Ascending aorta (tissue), 2 donors: ENCODE measurements at regions not wholly inside any gene's neighbourhood (a gene's known extent, or its start where the extent isn't known, plus 50 kb on each side); places are given as distances from the start of the nearest gene placed in this dataset.

Source experiments
- DNase-seq, 2 donors: peaks; one replicate each; pipeline ENCODE4 v3.0.0-alpha.2; 2019; ENCODE audit warnings: low spot score in 2 of 2
- H3K27ac ChIP-seq, 2 donors: fragments of 200-600 bp; sonication (generic); one replicate each; pipeline ENCODE4 v1.5.1; 2016 to 2017; ENCODE audit warnings: mild to moderate bottlenecking in 1 of 2
- H3K27me3 ChIP-seq: fragments of 200-600 bp; sonication (generic); one replicate; pipeline ENCODE4 v1.5.1; 2017
- H3K36me3 ChIP-seq, 2 donors: fragments of 200-600 bp; sonication (generic); one replicate each; pipeline ENCODE4 v1.5.1; 2016
- H3K4me1 ChIP-seq, 2 donors: fragments of 200-600 bp; sonication (generic); one replicate each; pipeline ENCODE4 v1.5.1; 2016 to 2017; ENCODE audit warnings: mild to moderate bottlenecking in 1 of 2
- H3K4me3 ChIP-seq, 2 donors: fragments of 200-600 bp; sonication (generic); one replicate each; pipeline ENCODE4 v1.5.1; 2016 to 2017; ENCODE audit warnings: mild to moderate bottlenecking in 1 of 2
- H3K9me3 ChIP-seq, 2 donors: fragments of 200-600 bp; sonication (generic); one replicate each; pipeline ENCODE4 v1.5.1; 2016
- intact Hi-C: fragments of 100-400 bp; cut with DNase I; formaldehyde crosslinking; loops from one replicate; pipeline ENCODE4 v1.15.1; 2023
- TF ChIP-seq, protein P1 (sequence below), 3 experiments: fragments of 200-600 bp in 2 of 3; fragments of 450-650 bp in 1 of 3; sonication (generic) in 2 of 3; IDR thresholded peaks; one replicate each; pipeline ENCODE4 v1.5.1; 2016 to 2019; ENCODE audit warnings: antibody characterized with exemption in 3 of 3, mild to moderate bottlenecking in 1 of 3, moderate library complexity in 1 of 3

GRCh38 chr6:103011605-103012004 lies 1618.1 kb downstream of the GRIK2 start:
- Histone ChIP-seq H3K4me1 (no peaks in the 10 kb centered on the region), H3K27me3 (no peaks in the 10 kb centered on the region), H3K9me3 (no peaks in the 10 kb centered on the region), H3K27ac (no peak overlapping the region), H3K4me3 (no peak overlapping the region), H3K36me3 (no peaks in the 10 kb centered on the region)
- no peak for DNase-seq
- TF ChIP-seq, protein P1, sequence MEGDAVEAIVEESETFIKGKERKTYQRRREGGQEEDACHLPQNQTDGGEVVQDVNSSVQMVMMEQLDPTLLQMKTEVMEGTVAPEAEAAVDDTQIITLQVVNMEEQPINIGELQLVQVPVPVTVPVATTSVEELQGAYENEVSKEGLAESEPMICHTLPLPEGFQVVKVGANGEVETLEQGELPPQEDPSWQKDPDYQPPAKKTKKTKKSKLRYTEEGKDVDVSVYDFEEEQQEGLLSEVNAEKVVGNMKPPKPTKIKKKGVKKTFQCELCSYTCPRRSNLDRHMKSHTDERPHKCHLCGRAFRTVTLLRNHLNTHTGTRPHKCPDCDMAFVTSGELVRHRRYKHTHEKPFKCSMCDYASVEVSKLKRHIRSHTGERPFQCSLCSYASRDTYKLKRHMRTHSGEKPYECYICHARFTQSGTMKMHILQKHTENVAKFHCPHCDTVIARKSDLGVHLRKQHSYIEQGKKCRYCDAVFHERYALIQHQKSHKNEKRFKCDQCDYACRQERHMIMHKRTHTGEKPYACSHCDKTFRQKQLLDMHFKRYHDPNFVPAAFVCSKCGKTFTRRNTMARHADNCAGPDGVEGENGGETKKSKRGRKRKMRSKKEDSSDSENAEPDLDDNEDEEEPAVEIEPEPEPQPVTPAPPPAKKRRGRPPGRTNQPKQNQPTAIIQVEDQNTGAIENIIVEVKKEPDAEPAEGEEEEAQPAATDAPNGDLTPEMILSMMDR (IDR thresholded peaks at IDR 0.05), result no peak
- intact Hi-C loops, result no loop called here

GRCh38 chr6:103002282-103002681 lies 1608.8 kb downstream of the GRIK2 start:
- TF ChIP-seq, protein P1 (IDR thresholded peaks at IDR 0.05), result no peak
- no peaks in the 10 kb centered on the region for H3K36me3 ChIP-seq
- no peak overlapping the region for H3K4me3 ChIP-seq
- H3K27me3 ChIP-seq, result no peaks in the 10 kb centered on the region
- H3K4me1 ChIP-seq, result no peaks in the 10 kb centered on the region
- H3K27ac ChIP-seq, result no peak overlapping the region
- no peaks in the 10 kb centered on the region for H3K9me3 ChIP-seq
- DNase-seq, result no peak
- intact Hi-C loops, result no loop called here

DNA sequence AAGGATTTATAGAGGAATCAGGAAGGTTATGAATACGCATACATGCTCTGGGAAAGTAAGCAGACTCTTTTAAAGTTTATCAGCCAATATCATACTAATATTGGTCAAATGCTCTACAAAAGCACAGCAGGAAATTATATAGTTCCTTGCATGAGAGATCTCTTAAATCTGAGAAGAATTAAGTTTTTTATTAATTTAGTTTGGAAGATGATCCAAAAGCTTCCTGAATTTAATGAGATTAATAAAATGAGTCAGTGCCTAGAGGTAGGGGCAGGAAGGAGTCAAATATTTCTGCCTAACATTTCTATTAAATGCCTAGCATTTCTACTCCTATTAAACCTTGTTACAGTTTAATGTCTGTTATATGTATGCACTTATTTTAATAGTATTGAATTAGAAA lies 1608.2 kb downstream of the GRIK2 start:
- DNase-seq, result no peak
- intact Hi-C loops, result no loop called here
- Histone ChIP-seq H3K4me3 (no peak overlapping the region), H3K36me3 (no peaks in the 10 kb centered on the region), H3K27me3 (no peaks in the 10 kb centered on the region), H3K4me1 (no peaks in the 10 kb centered on the region), H3K9me3 (no peaks in the 10 kb centered on the region), H3K27ac (no peak overlapping the region)
- TF ChIP-seq, protein P1 (IDR thresholded peaks at IDR 0.05), result no peak

DNA sequence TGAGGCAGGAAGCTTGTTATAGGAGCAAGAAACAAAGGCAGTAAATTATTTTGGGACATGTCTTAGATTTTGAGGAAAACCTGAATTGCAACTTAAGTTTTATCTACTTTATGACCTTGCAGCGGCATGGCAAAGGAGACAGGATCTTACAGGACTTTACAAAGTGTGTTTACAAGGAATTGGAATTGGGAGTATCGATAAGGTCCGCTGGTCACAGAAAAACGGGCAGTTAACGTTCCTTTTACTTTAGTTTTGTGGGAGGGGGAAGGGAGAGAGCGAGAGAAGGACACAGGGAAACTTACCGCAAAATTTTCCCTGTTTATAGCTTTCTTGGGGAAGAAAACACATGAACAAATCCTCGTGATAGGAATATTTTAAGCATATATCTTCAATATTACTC lies 1607.2 kb downstream of the GRIK2 start:
- intact Hi-C loops, result no loop called here
- Histone ChIP-seq H3K27me3 (no peaks in the 10 kb centered on the region), H3K36me3 (no peaks in the 10 kb centered on the region), H3K27ac (no peak overlapping the region), H3K4me3 (no peak overlapping the region), H3K4me1 (no peaks in the 10 kb centered on the region), H3K9me3 (no peaks in the 10 kb centered on the region)
- TF ChIP-seq, protein P1 (IDR thresholded peaks at IDR 0.05), result no peak
- DNase-seq, result no peak

DNA sequence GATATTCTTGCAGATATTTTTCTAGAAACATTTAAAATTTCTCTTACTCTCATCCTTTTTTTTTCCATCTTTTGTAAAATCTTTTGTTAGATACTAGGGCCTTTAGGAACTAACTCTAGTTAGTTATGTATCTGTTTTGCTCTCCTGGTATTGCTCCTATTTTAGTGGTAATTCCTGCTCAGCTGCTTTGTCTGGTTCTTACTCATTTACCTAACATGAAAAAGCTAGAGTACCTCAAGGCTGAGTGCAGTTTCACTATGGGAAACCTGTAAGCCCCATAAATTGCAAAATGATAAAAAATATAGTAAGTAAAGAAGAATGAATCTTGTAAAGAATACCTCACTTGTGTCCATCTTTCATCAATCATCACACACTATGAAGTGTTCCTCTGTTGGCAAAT lies 1602.0 kb downstream of the GRIK2 start:
- TF ChIP-seq, protein P1 (IDR thresholded peaks at IDR 0.05), result no peak
- intact Hi-C loops, result no loop called here

DNA sequence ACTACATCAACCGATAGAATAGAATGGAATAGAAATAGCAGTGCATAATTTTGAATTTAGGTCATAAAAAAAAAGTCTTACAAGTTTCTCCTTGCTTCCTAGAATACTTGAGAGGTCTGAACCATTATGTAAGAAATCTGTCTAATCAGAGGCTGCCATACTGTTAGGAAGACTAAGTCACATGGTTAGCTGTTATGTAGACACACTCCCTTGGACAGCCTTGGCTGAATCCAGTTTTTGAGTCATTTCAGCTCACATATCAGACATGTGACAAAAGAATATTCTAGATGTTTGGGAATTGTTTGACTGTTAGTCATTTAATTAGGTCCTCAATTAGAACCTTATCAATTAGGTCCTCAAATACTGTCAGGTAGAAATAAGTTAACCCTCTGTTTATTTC lies 1601.4 kb downstream of the GRIK2 start:
- H3K27me3 ChIP-seq, result no peaks in the 10 kb centered on the region
- H3K36me3 ChIP-seq, result no peaks in the 10 kb centered on the region
- no peak for DNase-seq
- intact Hi-C loops, result no loop called here
- H3K9me3 ChIP-seq, result no peaks in the 10 kb centered on the region
- no peak overlapping the region for H3K4me3 ChIP-seq
- H3K4me1 ChIP-seq, result no peaks in the 10 kb centered on the region
- H3K27ac ChIP-seq, result no peak overlapping the region
- TF ChIP-seq, protein P1 (IDR thresholded peaks at IDR 0.05), result no peak

More for the DNA sequence above, 1602.0 kb downstream of the GRIK2 start:
- Histone ChIP-seq H3K27me3 (no peaks in the 10 kb centered on the region), H3K4me1 (no peaks in the 10 kb centered on the region), H3K27ac (no peak overlapping the region), H3K4me3 (no peak overlapping the region), H3K36me3 (no peaks in the 10 kb centered on the region), H3K9me3 (no peaks in the 10 kb centered on the region)
- DNase-seq, result no peak
